ENCODE measurements at regions not wholly inside any gene's neighbourhood (a gene's known extent, or its start where the extent isn't known, plus 50 kb on each side); places are given as distances from the start of the nearest gene placed in this dataset.

- TF ChIP-seq CTCF (IDR thresholded peaks at IDR 0.05; ENCODE audit: low read depth, low read length, poor library complexity, severe bottlenecking) = no peak
- TF ChIP-seq EZH2phosphoT487 (IDR thresholded peaks at IDR 0.05; ENCODE audit: borderline replicate concordance, low read length) = no peak
Measured at GRCh38 chr20:39641423-39641822, 679.3 kb downstream of the DHX35 start.

Measured in DOHH2 (cell line).